ENCODE measurements at regions not wholly inside any gene's neighbourhood (a gene's known extent, or its start where the extent isn't known, plus 50 kb on each side); places are given as distances from the start of the nearest gene placed in this dataset.

DNA sequence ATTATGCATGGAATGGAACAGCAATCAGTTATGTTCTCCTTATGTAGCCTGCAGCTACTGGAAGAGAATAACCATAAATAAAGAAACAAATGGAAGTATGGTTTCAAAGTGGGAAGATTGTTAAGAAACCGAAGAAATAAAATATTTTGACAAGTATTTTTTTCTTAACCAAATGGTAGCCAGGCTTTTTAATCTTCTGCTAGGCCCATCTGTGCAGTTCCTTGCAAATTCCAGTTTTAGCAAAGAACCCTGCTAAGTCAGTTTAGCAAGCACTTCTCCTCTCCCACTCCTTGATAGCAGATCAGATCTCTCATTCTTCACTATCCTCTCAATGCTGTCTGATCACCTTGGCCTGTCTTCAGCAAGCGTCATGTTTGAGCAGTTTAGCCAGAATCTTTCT lies 111.1 kb upstream of the PRDM9 start:
- Histone ChIP-seq H3K4me1 (ENCODE audit: insufficient read depth, low read length) (no peaks in the 10 kb centered on the region), H3K9me3 (ENCODE audit: low read length) (peaks cover 36% of the 10 kb centered on the region), H2AFZ (ENCODE audit: low read length) (no peak overlapping the region), H3K27ac (ENCODE audit: extremely low read length, insufficient read depth, low read length) (no peak overlapping the region), H3K36me3 (replicated peaks in 1 of 2; ENCODE audit: control insufficient read depth in 1 of 2, insufficient read depth in 2 of 2, low read length in 2 of 2) (no peaks in the 10 kb centered on the region), H3K9ac (ENCODE audit: insufficient read depth, low read depth, low read length) (no peak overlapping the region), H3K79me2 (ENCODE audit: insufficient read depth, low read length) (no peaks in the 10 kb centered on the region), H4K20me1 (ENCODE audit: insufficient read depth, low read length) (no peaks in the 10 kb centered on the region), H3K4me2 (ENCODE audit: low read depth, low read length) (no peak overlapping the region), H3K4me3 (replicated peaks in 1 of 3; ENCODE audit: insufficient read depth in 1 of 3, low read depth in 2 of 3, low read length in 3 of 3) (no peak overlapping the region), H3K27me3 (ENCODE audit: control insufficient read depth in 1 of 2, insufficient read depth in 2 of 2, low read length in 2 of 2) (no peaks in the 10 kb centered on the region)
- intact Hi-C loops (cut with micrococcal nuclease; ENCODE audit: unreplicated experiment): no loop called here
- DNase-seq (ENCODE audit: low spot score): no peak
- FAIRE-seq: no peak
- BruUV-seq (replicated peaks): no TSS peak
- 1% methylated on average over 2 of the region's 2 CpGs for WGBS (ENCODE audit: low lambda C conversion rate)
- TF ChIP-seq ZNF451 (CRISPR knock-in tag; IDR thresholded peaks at IDR 0.05) (no peak), THAP8 (CRISPR knock-in tag; IDR thresholded peaks at IDR 0.05; ENCODE audit: borderline replicate concordance) (no peak), ZNF234 (CRISPR knock-in tag; conservative IDR thresholded peaks at IDR 0.05) (no peak)
- POLR2A ChIA-PET: no interaction called here
- ATAC-seq: no peak
- CTCF ChIA-PET (ENCODE audit: low intra/inter-chr PET ratio, low total read pairs): no interaction called here
- in situ Hi-C loops (cut with HindIII; ENCODE audit: extremely low pct_ligation_motif_present, low pct_unique_long_range_greater_than_20kb): no loop called here

DNA sequence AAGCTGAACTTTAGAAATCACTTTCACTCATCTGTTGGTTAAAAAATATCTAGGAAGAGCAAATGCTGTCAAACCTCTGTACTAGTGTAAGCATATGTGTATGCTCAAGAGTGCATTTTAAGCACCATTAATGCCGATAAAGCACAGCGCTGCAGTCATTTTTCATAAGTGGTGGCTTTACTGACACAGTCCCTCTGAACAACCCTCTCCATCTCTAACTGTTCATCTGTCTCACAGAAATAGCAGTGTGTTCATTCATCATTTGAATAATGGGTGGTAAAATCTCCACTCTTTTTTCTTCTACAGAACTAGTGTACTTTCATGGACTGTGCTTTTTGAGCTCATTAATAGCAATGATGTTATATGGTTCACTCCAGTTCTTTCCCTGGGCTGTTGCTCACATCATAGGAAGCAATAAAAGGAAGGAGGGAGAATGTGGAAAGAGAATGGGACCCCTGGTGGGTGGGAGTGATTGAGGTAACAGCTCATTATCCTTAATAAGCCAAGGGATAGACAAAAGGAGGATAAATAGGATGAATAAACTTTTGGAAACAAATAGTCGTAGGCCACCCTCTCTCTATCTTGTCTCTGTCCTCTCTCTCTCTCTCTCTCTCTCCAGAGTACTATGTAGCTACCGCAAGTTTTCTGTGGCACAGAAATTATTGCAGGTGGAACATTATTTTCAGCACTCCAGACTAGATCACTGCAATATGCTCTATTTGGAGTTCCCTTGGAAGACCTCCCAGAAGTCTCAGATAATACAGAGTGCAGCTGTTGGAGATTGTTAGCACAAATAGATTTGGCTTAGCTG lies 117.9 kb upstream of the PRDM9 start:
- ATAC-seq (no peak), DNase-seq (ENCODE audit: low spot score) (no peak), FAIRE-seq (no peak)
- 43% methylated on average over 4 of the region's 4 CpGs for WGBS (ENCODE audit: low lambda C conversion rate)
- no TSS peak for BruUV-seq (replicated peaks)
- no peak overlapping the region for H3K9ac ChIP-seq (ENCODE audit: insufficient read depth, low read depth, low read length)
- ChIA-PET POLR2A (no interaction called here), CTCF (ENCODE audit: low intra/inter-chr PET ratio, low total read pairs) (no interaction called here)
- no peak overlapping the region for H3K27ac ChIP-seq (ENCODE audit: extremely low read length, insufficient read depth, low read length)
- H3K27me3 ChIP-seq (ENCODE audit: control insufficient read depth in 1 of 2, insufficient read depth in 2 of 2, low read length in 2 of 2): no peaks in the 10 kb centered on the region
- in situ Hi-C loops (cut with HindIII; ENCODE audit: extremely low pct_ligation_motif_present, low pct_unique_long_range_greater_than_20kb) (no loop called here), intact Hi-C loops (cut with micrococcal nuclease; ENCODE audit: unreplicated experiment) (no loop called here)
- H4K20me1 ChIP-seq (ENCODE audit: insufficient read depth, low read length): no peaks in the 10 kb centered on the region
- peaks cover 39% of the 10 kb centered on the region for H3K9me3 ChIP-seq (ENCODE audit: low read length)
- no peaks in the 10 kb centered on the region for H3K36me3 ChIP-seq (replicated peaks in 1 of 2; ENCODE audit: control insufficient read depth in 1 of 2, insufficient read depth in 2 of 2, low read length in 2 of 2)
- H3K4me2 ChIP-seq (ENCODE audit: low read depth, low read length): no peak overlapping the region
- no peaks in the 10 kb centered on the region for H3K79me2 ChIP-seq (ENCODE audit: insufficient read depth, low read length)
- no peaks in the 10 kb centered on the region for H3K4me1 ChIP-seq (ENCODE audit: insufficient read depth, low read length)
- no peak overlapping the region for H3K4me3 ChIP-seq (replicated peaks in 1 of 3; ENCODE audit: insufficient read depth in 1 of 3, low read depth in 2 of 3, low read length in 3 of 3)
- H2AFZ ChIP-seq (ENCODE audit: low read length): no peak overlapping the region
- TF ChIP-seq, protein P1, sequence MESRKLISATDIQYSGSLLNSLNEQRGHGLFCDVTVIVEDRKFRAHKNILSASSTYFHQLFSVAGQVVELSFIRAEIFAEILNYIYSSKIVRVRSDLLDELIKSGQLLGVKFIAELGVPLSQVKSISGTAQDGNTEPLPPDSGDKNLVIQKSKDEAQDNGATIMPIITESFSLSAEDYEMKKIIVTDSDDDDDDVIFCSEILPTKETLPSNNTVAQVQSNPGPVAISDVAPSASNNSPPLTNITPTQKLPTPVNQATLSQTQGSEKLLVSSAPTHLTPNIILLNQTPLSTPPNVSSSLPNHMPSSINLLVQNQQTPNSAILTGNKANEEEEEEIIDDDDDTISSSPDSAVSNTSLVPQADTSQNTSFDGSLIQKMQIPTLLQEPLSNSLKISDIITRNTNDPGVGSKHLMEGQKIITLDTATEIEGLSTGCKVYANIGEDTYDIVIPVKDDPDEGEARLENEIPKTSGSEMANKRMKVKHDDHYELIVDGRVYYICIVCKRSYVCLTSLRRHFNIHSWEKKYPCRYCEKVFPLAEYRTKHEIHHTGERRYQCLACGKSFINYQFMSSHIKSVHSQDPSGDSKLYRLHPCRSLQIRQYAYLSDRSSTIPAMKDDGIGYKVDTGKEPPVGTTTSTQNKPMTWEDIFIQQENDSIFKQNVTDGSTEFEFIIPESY (CRISPR knock-in tag; IDR thresholded peaks at IDR 0.05): no peak
- TF ChIP-seq, protein P2, sequence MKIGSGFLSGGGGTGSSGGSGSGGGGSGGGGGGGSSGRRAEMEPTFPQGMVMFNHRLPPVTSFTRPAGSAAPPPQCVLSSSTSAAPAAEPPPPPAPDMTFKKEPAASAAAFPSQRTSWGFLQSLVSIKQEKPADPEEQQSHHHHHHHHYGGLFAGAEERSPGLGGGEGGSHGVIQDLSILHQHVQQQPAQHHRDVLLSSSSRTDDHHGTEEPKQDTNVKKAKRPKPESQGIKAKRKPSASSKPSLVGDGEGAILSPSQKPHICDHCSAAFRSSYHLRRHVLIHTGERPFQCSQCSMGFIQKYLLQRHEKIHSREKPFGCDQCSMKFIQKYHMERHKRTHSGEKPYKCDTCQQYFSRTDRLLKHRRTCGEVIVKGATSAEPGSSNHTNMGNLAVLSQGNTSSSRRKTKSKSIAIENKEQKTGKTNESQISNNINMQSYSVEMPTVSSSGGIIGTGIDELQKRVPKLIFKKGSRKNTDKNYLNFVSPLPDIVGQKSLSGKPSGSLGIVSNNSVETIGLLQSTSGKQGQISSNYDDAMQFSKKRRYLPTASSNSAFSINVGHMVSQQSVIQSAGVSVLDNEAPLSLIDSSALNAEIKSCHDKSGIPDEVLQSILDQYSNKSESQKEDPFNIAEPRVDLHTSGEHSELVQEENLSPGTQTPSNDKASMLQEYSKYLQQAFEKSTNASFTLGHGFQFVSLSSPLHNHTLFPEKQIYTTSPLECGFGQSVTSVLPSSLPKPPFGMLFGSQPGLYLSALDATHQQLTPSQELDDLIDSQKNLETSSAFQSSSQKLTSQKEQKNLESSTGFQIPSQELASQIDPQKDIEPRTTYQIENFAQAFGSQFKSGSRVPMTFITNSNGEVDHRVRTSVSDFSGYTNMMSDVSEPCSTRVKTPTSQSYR (CRISPR knock-in tag; IDR thresholded peaks at IDR 0.05; ENCODE audit: borderline replicate concordance): no peak
- TF ChIP-seq SOX6 (IDR thresholded peaks at IDR 0.05) (no peak), SOX6 (CRISPR knock-in tag; IDR thresholded peaks at IDR 0.05) (no peak), ZNF614 (CRISPR knock-in tag; IDR thresholded peaks at IDR 0.05; ENCODE audit: borderline replicate concordance) (no peak), ZNF205 (CRISPR knock-in tag; IDR thresholded peaks at IDR 0.05) (no peak), CBX5 (CRISPR knock-in tag; IDR thresholded peaks at IDR 0.05; ENCODE audit: borderline replicate concordance) (no peak)

All from HepG2 (cell line).